GM13977 (cell line): ENCODE measurements at regions not wholly inside any gene's neighbourhood (a gene's known extent, or its start where the extent isn't known, plus 50 kb on each side); places are given as distances from the start of the nearest gene placed in this dataset.

Experiments
- DNase-seq: peaks from one replicate; pipeline ENCODE4 v3.0.0; 2012; ENCODE audit warnings: low spot score
- CTCF ChIP-seq: IDR thresholded peaks from 2 replicates; pipeline ENCODE4 v1.5.1; 2012; ENCODE audit warnings: mild to moderate bottlenecking, control low read depth; ENCODE audit not compliant: insufficient read depth; ENCODE audit errors: extremely low read depth, missing control alignments
- in situ Hi-C: fragments of 300-500 bp; cut with MboI; formaldehyde crosslinking; loops from one replicate; pipeline ENCODE4 v1.12.0; 2022; ENCODE audit warnings: low sequenced_read_pairs, low pct_unique_long_range_greater_than_20kb, mixed read lengths, inconsistent platforms; ENCODE audit not compliant: unreplicated experiment

DNA sequence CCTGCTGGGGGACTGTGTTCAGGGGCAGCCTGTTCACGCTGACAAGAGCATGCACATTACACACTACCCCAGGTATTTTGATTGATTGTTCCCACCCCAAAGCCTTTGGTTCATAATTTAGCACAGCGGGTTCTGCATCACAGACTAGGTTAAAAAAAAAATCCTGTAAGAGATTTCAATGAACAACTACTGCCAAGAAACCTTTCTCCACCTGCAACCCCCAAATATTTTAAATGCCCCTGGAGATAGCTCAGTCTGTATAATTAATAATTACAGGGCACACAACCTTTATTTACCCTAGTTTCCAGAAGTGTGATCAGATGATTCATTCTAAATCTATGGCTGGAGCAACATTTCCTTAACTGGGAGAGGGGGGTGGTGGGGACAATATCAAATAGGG is 87.6 kb downstream of the NR2F2 start:
- no peak for TF ChIP-seq CTCF
- in situ Hi-C loops = no loop called here
- DNase-seq = no peak

- in situ Hi-C loops = no loop called here
- TF ChIP-seq CTCF = no peak
- DNase-seq = no peak
Observed at GRCh38 chr15:96421178-96421601, 90.7 kb downstream of the NR2F2 start.

- no peak for DNase-seq
- no peak for TF ChIP-seq CTCF
- in situ Hi-C loops = no loop called here
Observed at GRCh38 chr15:96422125-96422524, 91.6 kb downstream of the NR2F2 start.

DNA sequence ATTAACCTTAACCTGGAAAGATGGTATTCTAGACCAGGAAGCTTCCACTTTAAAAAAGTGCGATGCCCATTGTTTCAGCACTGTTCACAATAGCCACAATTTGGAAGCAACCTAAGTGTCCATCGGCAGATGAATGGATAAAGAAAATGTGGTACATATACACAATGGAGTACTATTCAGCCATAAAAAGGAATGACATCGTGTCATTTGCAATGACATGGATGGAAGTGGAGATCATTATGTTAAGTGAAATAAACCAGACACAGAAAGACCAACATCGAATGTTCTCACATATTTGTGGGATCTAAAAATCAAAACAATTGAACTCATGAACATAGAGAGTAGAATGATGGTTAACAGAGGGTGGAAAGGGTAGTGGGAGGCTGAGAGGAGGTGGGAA is 94.2 kb downstream of the NR2F2 start:
- no peak for TF ChIP-seq CTCF
- DNase-seq = no peak
- in situ Hi-C loops = no loop called here

GRCh38 chr15:96428742-96429141 is 98.2 kb downstream of the NR2F2 start:
- no peak for TF ChIP-seq CTCF
- no peak for DNase-seq
- in situ Hi-C loops = no loop called here

GRCh38 chr15:96431786-96432185 is 101.3 kb downstream of the NR2F2 start:
- in situ Hi-C loops = no loop called here
- DNase-seq = no peak
- no peak for TF ChIP-seq CTCF

DNA sequence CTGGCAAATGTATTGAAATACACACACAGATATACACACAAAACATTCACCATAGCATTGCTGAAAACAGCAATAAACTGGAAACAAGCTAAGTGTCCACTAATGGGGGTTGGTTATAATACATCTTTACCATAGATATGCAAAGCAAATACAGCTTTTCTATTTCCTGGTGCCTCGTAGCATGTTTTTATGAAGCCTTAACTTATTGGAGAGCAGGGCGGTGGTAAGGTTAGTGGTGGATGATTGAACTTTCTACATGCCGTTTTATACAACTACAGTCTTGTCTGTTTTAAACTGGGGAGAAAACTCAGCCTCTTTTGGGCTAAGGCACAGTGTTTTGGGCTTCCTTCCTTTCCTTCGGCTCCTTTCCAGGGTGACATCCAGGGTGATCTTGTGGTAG is 104.5 kb downstream of the NR2F2 start:
- no peak for DNase-seq
- in situ Hi-C loops = no loop called here

More for the DNA sequence above, 104.5 kb downstream of the NR2F2 start:
- no peak for TF ChIP-seq CTCF
